Esophagus squamous epithelium (tissue), 5 donors: ENCODE measurements at regions not wholly inside any gene's neighbourhood (a gene's known extent, or its start where the extent isn't known, plus 50 kb on each side); places are given as distances from the start of the nearest gene placed in this dataset.

Source experiments
- DNase-seq: peaks from one replicate; lab custom pipeline; 2025; lab: John Stamatoyannopoulos, UW
- H3K27ac ChIP-seq, 4 donors: fragments of 200-600 bp; sonication (generic); one replicate each; pipeline ENCODE4 v1.5.1; 2016 to 2019; ENCODE audit warnings: mild to moderate bottlenecking in 1 of 4
- H3K27me3 ChIP-seq, 4 donors: fragments of 200-600 bp; sonication (generic); 1 replicate in 3 of 4; 2 replicates in 1 of 4; pipeline versions ENCODE4 v1.5.1 to v1.6.0; 2017 to 2021; ENCODE audit warnings: antibody characterized with exemption in 1 of 4
- H3K36me3 ChIP-seq, 3 donors: fragments of 200-600 bp; sonication (generic); one replicate each; pipeline ENCODE4 v1.5.1; 2016 to 2019
- H3K4me1 ChIP-seq, 3 donors: fragments of 200-600 bp; sonication (generic); one replicate each; pipeline ENCODE4 v1.5.1; 2017 to 2019
- H3K4me3 ChIP-seq, 4 donors: fragments of 200-600 bp; sonication (generic); 1 replicate in 3 of 4; 2 replicates in 1 of 4; pipeline ENCODE4 v1.5.1; 2016 to 2019; ENCODE audit warnings: mild to moderate bottlenecking in 2 of 4, moderate library complexity in 1 of 4
- H3K9me3 ChIP-seq, 3 donors: fragments of 200-600 bp; sonication (generic); one replicate each; pipeline ENCODE4 v1.5.1; 2016 to 2019
- CTCF ChIP-seq, 6 experiments: fragments of 450-650 bp in 4 of 6; fragments of 200-600 bp in 2 of 6; sonication (generic) in 2 of 6; IDR thresholded peaks; one replicate each; pipeline ENCODE4 v1.5.1; 2016 to 2019; ENCODE audit warnings: antibody characterized with exemption in 6 of 6, mild to moderate bottlenecking in 4 of 6, moderate library complexity in 4 of 6
- POLR2A ChIP-seq, 4 donors: fragments of 450-650 bp; IDR thresholded peaks; one replicate each; pipeline ENCODE4 v1.6.1; 2017; ENCODE audit warnings: antibody characterized with exemption in 4 of 4, mild to moderate bottlenecking in 4 of 4, moderate library complexity in 3 of 4
- WGBS, 2 donors: methylation state at CpG; one replicate each; pipeline ENCODE4 v1.1.5; 2018; 5-methylcytosine and 5-hydroxymethylcytosine counted together
- intact Hi-C: fragments of 100-400 bp; cut with DNase I; formaldehyde crosslinking; loops from one replicate; pipeline ENCODE4 v1.15.0; 2022
- donor health status: DM: yes; HTN: yes; CAD: no.

- Histone ChIP-seq H3K4me1 (peaks cover 8 to 29% (median 11%) of the 10 kb centered on the region in 3 donors), H3K9me3 (no peaks in the 10 kb centered on the region), H3K4me3 (no peak overlapping the region), H3K36me3 (no peaks in the 10 kb centered on the region), H3K27ac (no peak overlapping the region), H3K27me3 (no peaks in the 10 kb centered on the region)
- no peak for DNase-seq
- intact Hi-C loops, result no loop called here
- TF ChIP-seq POLR2A (IDR thresholded peaks at IDR 0.05) (no peak), CTCF (IDR thresholded peaks at IDR 0.05) (no peak)
- 78 to 96% methylated on average over 8 of the region's 8 CpGs for WGBS, 2 donors
Observed at GRCh38 chr2:128410758-128411215, 92.1 kb upstream of the HS6ST1 start.

- intact Hi-C loops, result no loop called here
- H3K36me3 ChIP-seq, result no peaks in the 10 kb centered on the region
- no peak overlapping the region for H3K27ac ChIP-seq
- 91 to 92% methylated on average over 8 of the region's 9 CpGs for WGBS, 2 donors
- no peaks in the 10 kb centered on the region for H3K27me3 ChIP-seq
- TF ChIP-seq CTCF (IDR thresholded peaks at IDR 0.05), result no peak
- no peak for TF ChIP-seq POLR2A (IDR thresholded peaks at IDR 0.05)
- peaks cover 8 to 29% (median 11%) of the 10 kb centered on the region in 3 donors for H3K4me1 ChIP-seq
- no peak for DNase-seq
- no peaks in the 10 kb centered on the region for H3K9me3 ChIP-seq
- H3K4me3 ChIP-seq, result no peak overlapping the region
Observed at GRCh38 chr2:128411431-128411830, 92.8 kb upstream of the HS6ST1 start.

GRCh38 chr2:128412181-128412871 lies 93.7 kb upstream of the HS6ST1 start:
- Histone ChIP-seq H3K27me3 (no peaks in the 10 kb centered on the region), H3K27ac (no peak overlapping the region), H3K4me1 (peaks cover 8 to 23% (median 11%) of the 10 kb centered on the region in 3 donors), H3K36me3 (no peaks in the 10 kb centered on the region), H3K9me3 (no peaks in the 10 kb centered on the region), H3K4me3 (no peak overlapping the region)
- DNase-seq, result no peak
- intact Hi-C loops, result no loop called here
- 90 to 100% methylated on average over 2 to 4 of the region's 7 CpGs for WGBS, 2 donors
- TF ChIP-seq CTCF (IDR thresholded peaks at IDR 0.05), result no peak
- no peak for TF ChIP-seq POLR2A (IDR thresholded peaks at IDR 0.05)

- Histone ChIP-seq H3K27ac (no peak overlapping the region), H3K27me3 (no peaks in the 10 kb centered on the region), H3K4me3 (no peak overlapping the region), H3K9me3 (no peaks in the 10 kb centered on the region), H3K4me1 (peaks cover 5 to 14% (median 7%) of the 10 kb centered on the region in 3 donors), H3K36me3 (no peaks in the 10 kb centered on the region)
- 93 to 97% methylated on average over 5 to 6 of the region's 10 CpGs for WGBS, 2 donors
- no peak for DNase-seq
- intact Hi-C loops, result no loop called here
- TF ChIP-seq CTCF (IDR thresholded peaks at IDR 0.05) (no peak), POLR2A (IDR thresholded peaks at IDR 0.05) (no peak)
Observed at GRCh38 chr2:128413014-128413717, 94.5 kb upstream of the HS6ST1 start.

- H3K36me3 ChIP-seq, result no peaks in the 10 kb centered on the region
- no peak overlapping the region for H3K4me3 ChIP-seq
- WGBS, 2 donors, result 63 to 67% methylated on average over 5 of the region's 5 CpGs
- H3K27ac ChIP-seq, result no peak overlapping the region
- peaks cover 0 to 8% (median under 1%) of the 10 kb centered on the region in 3 donors for H3K4me1 ChIP-seq
- TF ChIP-seq CTCF (IDR thresholded peaks at IDR 0.05) (no peak), POLR2A (IDR thresholded peaks at IDR 0.05) (no peak)
- no peaks in the 10 kb centered on the region for H3K9me3 ChIP-seq
- intact Hi-C loops, result no loop called here
- no peaks in the 10 kb centered on the region for H3K27me3 ChIP-seq
- no peak for DNase-seq
Observed at GRCh38 chr2:128413718-128414341, 95.2 kb upstream of the HS6ST1 start.
